Right lobe of liver (tissue), 4 donors: ENCODE measurements at regions not wholly inside any gene's neighbourhood (a gene's known extent, or its start where the extent isn't known, plus 50 kb on each side); places are given as distances from the start of the nearest gene placed in this dataset.

Source experiments
- POLR2A ChIP-seq: fragments of 450-650 bp; IDR thresholded peaks from one replicate; pipeline ENCODE4 v1.6.1; 2017; ENCODE audit warnings: antibody characterized with exemption, mild to moderate bottlenecking
- TF ChIP-seq, protein P1 (sequence below), 4 donors: fragments of 200-600 bp in 3 of 4; fragments of 450-650 bp in 1 of 4; IDR thresholded peaks; one replicate each; pipeline versions ENCODE4 v1.5.1 to v1.8.0; 2016 to 2022; ENCODE audit warnings: antibody characterized with exemption in 4 of 4, mild to moderate bottlenecking in 2 of 4
- donor health status: DM: no; HTN: no; CAD: no.
- donor health status: DM: no; HTN: no; CAD: no.
- donor health status: DM: no; HTN: yes; CAD: no.

- TF ChIP-seq, protein P1, sequence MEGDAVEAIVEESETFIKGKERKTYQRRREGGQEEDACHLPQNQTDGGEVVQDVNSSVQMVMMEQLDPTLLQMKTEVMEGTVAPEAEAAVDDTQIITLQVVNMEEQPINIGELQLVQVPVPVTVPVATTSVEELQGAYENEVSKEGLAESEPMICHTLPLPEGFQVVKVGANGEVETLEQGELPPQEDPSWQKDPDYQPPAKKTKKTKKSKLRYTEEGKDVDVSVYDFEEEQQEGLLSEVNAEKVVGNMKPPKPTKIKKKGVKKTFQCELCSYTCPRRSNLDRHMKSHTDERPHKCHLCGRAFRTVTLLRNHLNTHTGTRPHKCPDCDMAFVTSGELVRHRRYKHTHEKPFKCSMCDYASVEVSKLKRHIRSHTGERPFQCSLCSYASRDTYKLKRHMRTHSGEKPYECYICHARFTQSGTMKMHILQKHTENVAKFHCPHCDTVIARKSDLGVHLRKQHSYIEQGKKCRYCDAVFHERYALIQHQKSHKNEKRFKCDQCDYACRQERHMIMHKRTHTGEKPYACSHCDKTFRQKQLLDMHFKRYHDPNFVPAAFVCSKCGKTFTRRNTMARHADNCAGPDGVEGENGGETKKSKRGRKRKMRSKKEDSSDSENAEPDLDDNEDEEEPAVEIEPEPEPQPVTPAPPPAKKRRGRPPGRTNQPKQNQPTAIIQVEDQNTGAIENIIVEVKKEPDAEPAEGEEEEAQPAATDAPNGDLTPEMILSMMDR (IDR thresholded peaks at IDR 0.05) = no peak
- TF ChIP-seq POLR2A = no peak
Observed at GRCh38 chr16:63241497-63242028, 1205.3 kb upstream of the CDH8 start.
